Panc1 (cell line): ENCODE measurements at regions not wholly inside any gene's neighbourhood (a gene's known extent, or its start where the extent isn't known, plus 50 kb on each side); places are given as distances from the start of the nearest gene placed in this dataset.

Experiments used
- ATAC-seq: fragments of 200-7000 bp; cut with Tn5 transposase; 2 replicates; pipeline ENCODE4 v1.9.1; 2020; ENCODE audit warnings: mild to moderate bottlenecking, moderate library complexity
- BruUV-seq: library from RNA; stranded (reverse); fragments of 400-500 nt; replicated peaks from 2 replicates; lab custom pipeline; 2021; lab: Mats Ljungman, UMichigan
- CTCF ChIA-PET: fragments of 300-600 bp; sonication (Branson Sonifier 250); formaldehyde crosslinking; loops from one replicate; lab custom pipeline; 2022; ENCODE audit warnings: antibody characterized with exemption; lab: Charles Lee
- POLR2A ChIA-PET: fragments of 300-600 bp; sonication (Branson Sonifier 250); formaldehyde crosslinking; loops from one replicate; lab custom pipeline; 2022; ENCODE audit warnings: antibody characterized with exemption; lab: Charles Lee
- DNase-seq: peaks from one replicate; pipeline ENCODE4 v3.0.0-alpha.2; 2010; ENCODE audit warnings: low read depth, low spot score
- H3K27ac ChIP-seq: 2 replicates; pipeline ENCODE4 v1.5.1; 2011; ENCODE audit warnings: mild to moderate bottlenecking, low read length, inconsistent platforms
- H3K27me3 ChIP-seq: fragments of 200-500 bp; sonication (Bioruptor generic); 2 replicates; pipeline ENCODE4 v1.6.0; 2014; ENCODE audit warnings: low read length, inconsistent platforms; ENCODE audit not compliant: control insufficient read depth, insufficient read depth
- H3K36me3 ChIP-seq: fragments of 200-500 bp; sonication (Bioruptor generic); 2 replicates; pipeline ENCODE4 v1.5.1; 2014; ENCODE audit warnings: inconsistent platforms, mild to moderate bottlenecking, low read length, moderate library complexity; ENCODE audit not compliant: control insufficient read depth, insufficient read depth
- H3K4me1 ChIP-seq: 2 replicates; pipeline ENCODE4 v1.5.1; 2011; ENCODE audit warnings: inconsistent platforms, mild to moderate bottlenecking, low read length, moderate library complexity; ENCODE audit not compliant: control insufficient read depth, insufficient read depth
- H3K4me3 ChIP-seq, 2 experiments: 2 replicates each; pipeline ENCODE4 v1.5.1; 2011 to 2012; ENCODE audit warnings: low read depth in 2 of 2, low read length in 2 of 2, mild to moderate bottlenecking in 2 of 2, inconsistent platforms in 1 of 2, moderate library complexity in 1 of 2
- H3K9me3 ChIP-seq: fragments of 200-500 bp; sonication (Bioruptor generic); 2 replicates; pipeline ENCODE4 v1.5.1; 2014; ENCODE audit warnings: low read depth, mild to moderate bottlenecking, inconsistent platforms, low read length, moderate library complexity; ENCODE audit not compliant: control insufficient read depth, insufficient read depth
- POLR2AphosphoS5 ChIP-seq: IDR thresholded peaks from 2 replicates; pipeline ENCODE4 v1.6.1; 2012; ENCODE audit warnings: mild to moderate bottlenecking, low read depth, low read length, moderate library complexity
- REST ChIP-seq, 2 experiments: IDR thresholded peaks; 2 replicates each; pipeline ENCODE4 v1.6.1; 2011 to 2012; ENCODE audit warnings: low read depth in 2 of 2, control low read depth in 1 of 2, low read length in 1 of 2, mild to moderate bottlenecking in 1 of 2, moderate library complexity in 1 of 2; ENCODE audit not compliant: insufficient read depth in 1 of 2
- SIN3A ChIP-seq: IDR thresholded peaks from 2 replicates; pipeline ENCODE4 v1.6.1; 2012; ENCODE audit warnings: low read depth, mild to moderate bottlenecking, low read length, moderate library complexity, borderline replicate concordance; ENCODE audit not compliant: insufficient read depth
- TCF7L2 ChIP-seq: IDR thresholded peaks from 2 replicates; pipeline ENCODE4 v1.6.1; 2011; ENCODE audit warnings: mild to moderate bottlenecking, low read depth, low read length, inconsistent platforms
- in situ Hi-C: cut with HindIII; loops from 2 replicates; pipeline ENCODE4 v1.10.0; 2016; ENCODE audit warnings: low sequenced_read_pairs, low pct_unique_long_range_greater_than_20kb
- intact Hi-C: fragments of 100-400 bp; cut with micrococcal nuclease; formaldehyde crosslinking; loops from one replicate; pipeline ENCODE4 v1.10.0; 2022; ENCODE audit not compliant: unreplicated experiment
- TF ChIP-seq, protein P1 (sequence below): fragments of 450-650 bp; IDR thresholded peaks from 2 replicates; pipeline ENCODE4 v1.5.1; 2017; ENCODE audit warnings: mild to moderate bottlenecking

GRCh38 chr4:71930459-71930858, 101.3 kb upstream of the NPFFR2 start:
- BruUV-seq, result no TSS peak
- Histone ChIP-seq H3K9me3 (no peaks in the 10 kb centered on the region), H3K36me3 (no peaks in the 10 kb centered on the region), H3K27ac (no peak overlapping the region), H3K4me3 (no peak overlapping the region), H3K27me3 (no peaks in the 10 kb centered on the region), H3K4me1 (no peaks in the 10 kb centered on the region)
- POLR2A ChIA-PET, result no interaction called here
- CTCF ChIA-PET, result no interaction called here
- intact Hi-C loops, result no loop called here
- no peak for ATAC-seq
- DNase-seq, result no peak
- in situ Hi-C loops, result no loop called here
- no peak for TF ChIP-seq POLR2AphosphoS5
- no peak for TF ChIP-seq TCF7L2
- TF ChIP-seq, protein P1, sequence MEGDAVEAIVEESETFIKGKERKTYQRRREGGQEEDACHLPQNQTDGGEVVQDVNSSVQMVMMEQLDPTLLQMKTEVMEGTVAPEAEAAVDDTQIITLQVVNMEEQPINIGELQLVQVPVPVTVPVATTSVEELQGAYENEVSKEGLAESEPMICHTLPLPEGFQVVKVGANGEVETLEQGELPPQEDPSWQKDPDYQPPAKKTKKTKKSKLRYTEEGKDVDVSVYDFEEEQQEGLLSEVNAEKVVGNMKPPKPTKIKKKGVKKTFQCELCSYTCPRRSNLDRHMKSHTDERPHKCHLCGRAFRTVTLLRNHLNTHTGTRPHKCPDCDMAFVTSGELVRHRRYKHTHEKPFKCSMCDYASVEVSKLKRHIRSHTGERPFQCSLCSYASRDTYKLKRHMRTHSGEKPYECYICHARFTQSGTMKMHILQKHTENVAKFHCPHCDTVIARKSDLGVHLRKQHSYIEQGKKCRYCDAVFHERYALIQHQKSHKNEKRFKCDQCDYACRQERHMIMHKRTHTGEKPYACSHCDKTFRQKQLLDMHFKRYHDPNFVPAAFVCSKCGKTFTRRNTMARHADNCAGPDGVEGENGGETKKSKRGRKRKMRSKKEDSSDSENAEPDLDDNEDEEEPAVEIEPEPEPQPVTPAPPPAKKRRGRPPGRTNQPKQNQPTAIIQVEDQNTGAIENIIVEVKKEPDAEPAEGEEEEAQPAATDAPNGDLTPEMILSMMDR, result no peak

GRCh38 chr4:71932941-71933340, 98.9 kb upstream of the NPFFR2 start:
- CTCF ChIA-PET, result no interaction called here

More at GRCh38 chr4:71932941-71933340, 98.9 kb upstream of the NPFFR2 start:
- in situ Hi-C loops, result no loop called here
- no peak overlapping the region for H3K27ac ChIP-seq
- no peak overlapping the region for H3K4me3 ChIP-seq
- TF ChIP-seq TCF7L2, result no peak
- no peak for TF ChIP-seq SIN3A
- TF ChIP-seq REST (IDR thresholded peaks at IDR 0.05; ENCODE audit: insufficient read depth in 1 of 2, low read depth in 2 of 2, low read length in 1 of 2), result no peak
- TF ChIP-seq, protein P1, result no peak
- TF ChIP-seq POLR2AphosphoS5, result no peak
- H3K36me3 ChIP-seq, result no peaks in the 10 kb centered on the region
- intact Hi-C loops, result no loop called here
- DNase-seq (no peak), ATAC-seq (no peak)
- no peaks in the 10 kb centered on the region for H3K9me3 ChIP-seq
- no peaks in the 10 kb centered on the region for H3K4me1 ChIP-seq
- no peaks in the 10 kb centered on the region for H3K27me3 ChIP-seq
- no TSS peak for BruUV-seq
- POLR2A ChIA-PET, result no interaction called here
